ENCODE measurements at regions not wholly inside any gene's neighbourhood (a gene's known extent, or its start where the extent isn't known, plus 50 kb on each side); places are given as distances from the start of the nearest gene placed in this dataset.
"Not testable (repeated sequence)": the region's sequence is repeated elsewhere in the genome, so short reads cannot be mapped to it uniquely, and the experiment has no call there.

DNA sequence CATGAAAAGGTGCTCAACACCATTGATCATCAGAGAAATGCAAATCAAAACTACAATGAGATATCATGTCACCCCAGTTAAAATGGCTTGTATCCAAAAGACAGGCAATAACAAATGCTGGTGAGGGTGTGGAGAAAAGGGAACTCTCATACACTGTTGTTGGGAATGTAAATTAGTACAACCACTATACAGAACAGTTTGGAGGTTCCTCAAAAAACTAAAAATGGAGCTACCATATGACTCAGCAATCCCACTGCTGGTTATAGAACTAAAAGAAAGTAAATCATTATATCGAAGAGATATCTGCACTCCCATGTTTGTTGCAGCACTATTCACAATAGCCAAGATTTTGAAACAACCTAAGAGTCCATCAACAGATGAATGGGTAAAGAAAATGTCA is 238.0 kb downstream of the ZNF621 start:
- TF ChIP-seq EZH2 (IDR thresholded peaks at IDR 0.05; ENCODE audit: low read length, missing control alignments), result not testable (repeated sequence)
- TF ChIP-seq, protein P1, sequence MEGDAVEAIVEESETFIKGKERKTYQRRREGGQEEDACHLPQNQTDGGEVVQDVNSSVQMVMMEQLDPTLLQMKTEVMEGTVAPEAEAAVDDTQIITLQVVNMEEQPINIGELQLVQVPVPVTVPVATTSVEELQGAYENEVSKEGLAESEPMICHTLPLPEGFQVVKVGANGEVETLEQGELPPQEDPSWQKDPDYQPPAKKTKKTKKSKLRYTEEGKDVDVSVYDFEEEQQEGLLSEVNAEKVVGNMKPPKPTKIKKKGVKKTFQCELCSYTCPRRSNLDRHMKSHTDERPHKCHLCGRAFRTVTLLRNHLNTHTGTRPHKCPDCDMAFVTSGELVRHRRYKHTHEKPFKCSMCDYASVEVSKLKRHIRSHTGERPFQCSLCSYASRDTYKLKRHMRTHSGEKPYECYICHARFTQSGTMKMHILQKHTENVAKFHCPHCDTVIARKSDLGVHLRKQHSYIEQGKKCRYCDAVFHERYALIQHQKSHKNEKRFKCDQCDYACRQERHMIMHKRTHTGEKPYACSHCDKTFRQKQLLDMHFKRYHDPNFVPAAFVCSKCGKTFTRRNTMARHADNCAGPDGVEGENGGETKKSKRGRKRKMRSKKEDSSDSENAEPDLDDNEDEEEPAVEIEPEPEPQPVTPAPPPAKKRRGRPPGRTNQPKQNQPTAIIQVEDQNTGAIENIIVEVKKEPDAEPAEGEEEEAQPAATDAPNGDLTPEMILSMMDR (conservative IDR thresholded peaks at IDR 0.05 in 1 of 2, IDR thresholded peaks at IDR 0.05 in 1 of 2; ENCODE audit: low read depth in 1 of 2, low read length in 2 of 2), result not testable (repeated sequence)

Measured in fibroblast of lung (primary cell).